ENCODE measurements at regions not wholly inside any gene's neighbourhood (a gene's known extent, or its start where the extent isn't known, plus 50 kb on each side); places are given as distances from the start of the nearest gene placed in this dataset.

- ChIA-PET CTCF (interaction anchor here (0.7 kb wide), 1 partner anchor 29 kb away, joined by 3 read pairs; no protein-coding TSS in a partner anchor), POLR2A (ENCODE audit: unreplicated experiment) (interaction anchor here (0.5 to 0.7 kb wide), 3 partner anchors 8 to 1719 kb away, joined by 5 to 25 read pairs (median 6); partner anchors contain the start of gene RAB3GAP2)
- Histone ChIP-seq H3K27me3 (ENCODE audit: insufficient read depth, low read depth) (no peaks in the 10 kb centered on the region), H3K79me2 (ENCODE audit: low read depth) (no peaks in the 10 kb centered on the region), H2AFZ (no peak overlapping the region), H3K9me2 (ENCODE audit: insufficient read depth) (no peaks in the 10 kb centered on the region), H3K36me3 (ENCODE audit: low read depth) (no peaks in the 10 kb centered on the region), H3K27ac (no peak overlapping the region), H3K4me3 (no peak overlapping the region), H3K4me1 (replicated peaks; ENCODE audit: insufficient read depth) (0 out of 2 replicates have a peak, but pooled peaks cover 9% of the 10 kb centered on the region), H4K20me1 (ENCODE audit: insufficient read depth) (no peaks in the 10 kb centered on the region), H3K4me2 (no peak overlapping the region), H3F3A (ENCODE audit: insufficient read depth, low read depth) (peaks cover 9% of the 10 kb centered on the region), H3K9me3 (ENCODE audit: insufficient read depth, low read depth) (no peaks in the 10 kb centered on the region)
- TF ChIP-seq EZH2 (IDR thresholded peaks at IDR 0.05; ENCODE audit: low read depth) (no peak), CTCF (conservative IDR thresholded peaks at IDR 0.05) (no peak)
- no TSS peak for BruUV-seq (replicated peaks)
- no peak for DNase-seq
- intact Hi-C loops (cut with micrococcal nuclease; ENCODE audit: unreplicated experiment), result no loop called here
These were observed 249.3 kb upstream of the DUSP10 start for GRCh38 chr1:221991221-221991620.

- Histone ChIP-seq H3K4me3 (no peak overlapping the region), H3K9me3 (ENCODE audit: insufficient read depth, low read depth) (peaks cover 5% of the 10 kb centered on the region; the same call in 1 of the 2 replicates), H2AFZ (no peak overlapping the region), H3K27me3 (ENCODE audit: insufficient read depth, low read depth) (no peaks in the 10 kb centered on the region), H3K79me2 (ENCODE audit: low read depth) (no peaks in the 10 kb centered on the region), H3K4me2 (no peak overlapping the region), H3K4me1 (replicated peaks; ENCODE audit: insufficient read depth) (0 out of 2 replicates have a peak, but pooled peaks cover 9% of the 10 kb centered on the region), H3K36me3 (ENCODE audit: low read depth) (no peaks in the 10 kb centered on the region), H3F3A (ENCODE audit: insufficient read depth, low read depth) (peaks cover 16% of the 10 kb centered on the region), H3K9me2 (ENCODE audit: insufficient read depth) (no peaks in the 10 kb centered on the region), H3K27ac (no peak overlapping the region), H4K20me1 (ENCODE audit: insufficient read depth) (no peaks in the 10 kb centered on the region)
- intact Hi-C loops (cut with micrococcal nuclease; ENCODE audit: unreplicated experiment), result loop anchor here (1.0 to 10.0 kb wide), 2 partner anchors 31 to 515 kb away; no protein-coding TSS in a partner anchor
- CTCF ChIA-PET, result interaction anchor here (0.7 kb wide), 1 partner anchor 95 kb away, joined by 3 read pairs; no protein-coding TSS in a partner anchor
- POLR2A ChIA-PET (ENCODE audit: unreplicated experiment), result no interaction called here
- BruUV-seq (replicated peaks), result no TSS peak
- no peak for DNase-seq
- TF ChIP-seq CTCF (conservative IDR thresholded peaks at IDR 0.05), result no peak
- no peak for TF ChIP-seq EZH2 (IDR thresholded peaks at IDR 0.05; ENCODE audit: low read depth)
These were observed 247.9 kb upstream of the DUSP10 start for GRCh38 chr1:221989741-221990140.

- intact Hi-C loops (cut with micrococcal nuclease; ENCODE audit: unreplicated experiment), result loop anchor here (1.0 to 10.0 kb wide), 2 partner anchors 31 to 514 kb away; no protein-coding TSS in a partner anchor
- Histone ChIP-seq H3K27ac (no peak overlapping the region), H3K4me3 (no peak overlapping the region), H3K4me1 (replicated peaks; ENCODE audit: insufficient read depth) (0 out of 2 replicates have a peak, but pooled peaks cover 9% of the 10 kb centered on the region), H3K79me2 (ENCODE audit: low read depth) (no peaks in the 10 kb centered on the region), H4K20me1 (ENCODE audit: insufficient read depth) (no peaks in the 10 kb centered on the region), H3K4me2 (no peak overlapping the region), H3K27me3 (ENCODE audit: insufficient read depth, low read depth) (no peaks in the 10 kb centered on the region), H3K9me2 (ENCODE audit: insufficient read depth) (no peaks in the 10 kb centered on the region), H2AFZ (no peak overlapping the region), H3K36me3 (ENCODE audit: low read depth) (0 out of 2 replicates have a peak, but pooled peaks cover 2% of the 10 kb centered on the region), H3F3A (ENCODE audit: insufficient read depth, low read depth) (peaks cover 25% of the 10 kb centered on the region), H3K9me3 (ENCODE audit: insufficient read depth, low read depth) (peaks cover 5% of the 10 kb centered on the region; the same call in 1 of the 2 replicates)
- no peak for TF ChIP-seq EZH2 (IDR thresholded peaks at IDR 0.05; ENCODE audit: low read depth)
- no peak for TF ChIP-seq CTCF (conservative IDR thresholded peaks at IDR 0.05)
- POLR2A ChIA-PET (ENCODE audit: unreplicated experiment), result no interaction called here
- no peak for DNase-seq
- CTCF ChIA-PET, result no interaction called here
- no TSS peak for BruUV-seq (replicated peaks)
These were observed 246.9 kb upstream of the DUSP10 start for GRCh38 chr1:221988829-221989228.

Data from PC-9 (cell line).